GM06990 (cell line): ENCODE measurements at regions not wholly inside any gene's neighbourhood (a gene's known extent, or its start where the extent isn't known, plus 50 kb on each side); places are given as distances from the start of the nearest gene placed in this dataset.

Experiments
- DNase-seq: peaks from one replicate; pipeline ENCODE4 v3.0.0-alpha.2; 2011; ENCODE audit not compliant: insufficient read length; ENCODE audit errors: extremely low read depth
- H3K27me3 ChIP-seq: replicated peaks from 2 replicates; pipeline ENCODE4 v1.6.0; 2011; ENCODE audit warnings: low read length; ENCODE audit not compliant: control insufficient read depth, insufficient read depth
- H3K36me3 ChIP-seq: 2 replicates; pipeline ENCODE4 v1.5.1; 2011; ENCODE audit warnings: low read length; ENCODE audit not compliant: control insufficient read depth, insufficient read depth
- H3K4me3 ChIP-seq: replicated peaks from 2 replicates; pipeline ENCODE4 v1.5.1; 2011; ENCODE audit warnings: low read depth, mild to moderate bottlenecking, control low read depth, low read length
- TF ChIP-seq, protein P1 (sequence below): IDR thresholded peaks from 2 replicates; pipeline ENCODE4 v1.5.1; 2011; ENCODE audit warnings: low read length, control low read depth, mild to moderate bottlenecking, inconsistent platforms; ENCODE audit not compliant: insufficient read depth, poor library complexity, severe bottlenecking

GRCh38 chr21:35351434-35351833 is 302.3 kb upstream of the RUNX1 start:
- no peak overlapping the region for H3K4me3 ChIP-seq
- TF ChIP-seq, protein P1, sequence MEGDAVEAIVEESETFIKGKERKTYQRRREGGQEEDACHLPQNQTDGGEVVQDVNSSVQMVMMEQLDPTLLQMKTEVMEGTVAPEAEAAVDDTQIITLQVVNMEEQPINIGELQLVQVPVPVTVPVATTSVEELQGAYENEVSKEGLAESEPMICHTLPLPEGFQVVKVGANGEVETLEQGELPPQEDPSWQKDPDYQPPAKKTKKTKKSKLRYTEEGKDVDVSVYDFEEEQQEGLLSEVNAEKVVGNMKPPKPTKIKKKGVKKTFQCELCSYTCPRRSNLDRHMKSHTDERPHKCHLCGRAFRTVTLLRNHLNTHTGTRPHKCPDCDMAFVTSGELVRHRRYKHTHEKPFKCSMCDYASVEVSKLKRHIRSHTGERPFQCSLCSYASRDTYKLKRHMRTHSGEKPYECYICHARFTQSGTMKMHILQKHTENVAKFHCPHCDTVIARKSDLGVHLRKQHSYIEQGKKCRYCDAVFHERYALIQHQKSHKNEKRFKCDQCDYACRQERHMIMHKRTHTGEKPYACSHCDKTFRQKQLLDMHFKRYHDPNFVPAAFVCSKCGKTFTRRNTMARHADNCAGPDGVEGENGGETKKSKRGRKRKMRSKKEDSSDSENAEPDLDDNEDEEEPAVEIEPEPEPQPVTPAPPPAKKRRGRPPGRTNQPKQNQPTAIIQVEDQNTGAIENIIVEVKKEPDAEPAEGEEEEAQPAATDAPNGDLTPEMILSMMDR: no peak
- no peaks in the 10 kb centered on the region for H3K36me3 ChIP-seq
- DNase-seq: no peak
- H3K27me3 ChIP-seq: no peaks in the 10 kb centered on the region; the same call in 1 of the 2 replicates

DNA sequence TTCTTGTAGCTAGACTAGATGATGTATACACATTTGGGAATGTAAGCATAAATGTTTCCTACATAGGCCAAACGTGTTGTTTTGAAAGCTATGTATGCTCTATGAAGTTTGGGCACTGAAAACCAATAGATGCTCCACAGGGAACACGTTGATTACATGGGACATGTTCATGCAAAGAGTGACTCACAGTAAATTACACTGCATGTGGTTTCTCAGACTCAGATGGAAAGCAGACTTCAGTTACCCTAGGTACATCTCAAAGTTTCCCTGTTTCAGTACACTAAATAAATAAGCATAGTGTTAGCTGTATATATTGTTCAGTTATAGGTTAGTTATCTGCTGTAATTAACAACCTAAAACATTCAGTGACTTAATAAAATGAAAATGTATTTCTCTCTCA is 301.9 kb upstream of the RUNX1 start:
- TF ChIP-seq, protein P1: no peak
- no peaks in the 10 kb centered on the region; the same call in 1 of the 2 replicates for H3K27me3 ChIP-seq

DNA sequence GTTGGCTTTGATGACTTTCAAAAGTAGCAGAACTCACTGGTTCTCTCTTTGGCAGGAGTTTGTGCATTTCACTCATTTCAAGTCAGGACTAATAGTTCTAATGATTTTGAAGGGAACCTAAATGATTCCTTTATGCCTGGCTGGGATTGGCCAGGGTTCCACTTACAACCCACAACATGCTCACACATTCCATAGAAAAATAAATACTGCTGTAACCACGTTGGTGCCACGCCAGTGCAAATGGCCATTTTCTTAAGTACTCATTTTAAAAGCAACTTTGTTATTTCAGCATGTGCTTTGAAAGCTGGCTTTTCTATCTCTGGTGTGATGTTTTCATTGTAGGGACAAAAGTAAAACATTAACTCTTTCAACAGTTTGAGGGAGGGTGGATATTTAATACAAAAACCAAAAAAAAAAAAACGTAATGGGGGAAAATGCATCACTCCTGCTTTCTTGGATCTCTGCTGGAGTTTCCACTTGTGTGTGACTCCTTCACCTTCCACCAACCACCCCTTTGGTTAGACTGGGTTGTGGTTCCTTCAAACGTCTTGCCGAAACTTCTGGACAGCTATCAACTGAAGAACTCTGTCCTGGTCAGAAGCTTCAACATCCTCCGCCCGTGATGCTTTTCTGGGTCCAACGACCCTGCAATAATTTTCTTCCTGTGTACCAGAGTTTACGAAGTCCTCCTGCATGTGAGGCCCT is 300.4 kb upstream of the RUNX1 start:
- Histone ChIP-seq H3K27me3 (no peaks in the 10 kb centered on the region; the same call in none of the 2 replicates), H3K4me3 (no peak overlapping the region), H3K36me3 (no peaks in the 10 kb centered on the region)
- TF ChIP-seq, protein P1: no peak
- no peak for DNase-seq

More for the DNA sequence above, 301.9 kb upstream of the RUNX1 start:
- H3K36me3 ChIP-seq: no peaks in the 10 kb centered on the region
- H3K4me3 ChIP-seq: no peak overlapping the region
- DNase-seq: no peak

DNA sequence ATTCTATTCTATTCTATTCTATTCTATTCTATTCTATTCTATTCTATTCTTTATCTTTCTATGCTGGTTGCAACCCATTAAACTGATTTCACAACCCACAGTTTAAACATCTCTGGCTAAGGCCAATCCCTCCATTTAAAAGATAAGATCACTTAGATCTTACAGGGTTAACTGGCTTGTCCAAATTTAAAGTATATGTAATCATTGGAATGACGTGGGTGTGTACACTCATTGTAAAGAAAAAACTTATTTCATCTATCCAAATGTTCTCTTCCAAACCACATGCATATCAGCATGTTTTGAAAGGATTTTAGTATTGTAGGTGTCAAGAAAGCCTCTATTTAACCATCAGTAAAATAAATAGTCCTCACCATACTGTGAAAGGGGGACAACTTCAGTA is 299.6 kb upstream of the RUNX1 start:
- DNase-seq: no peak
- TF ChIP-seq, protein P1: no peak
- Histone ChIP-seq H3K4me3 (no peak overlapping the region), H3K27me3 (no peaks in the 10 kb centered on the region; the same call in none of the 2 replicates), H3K36me3 (no peaks in the 10 kb centered on the region)

DNA sequence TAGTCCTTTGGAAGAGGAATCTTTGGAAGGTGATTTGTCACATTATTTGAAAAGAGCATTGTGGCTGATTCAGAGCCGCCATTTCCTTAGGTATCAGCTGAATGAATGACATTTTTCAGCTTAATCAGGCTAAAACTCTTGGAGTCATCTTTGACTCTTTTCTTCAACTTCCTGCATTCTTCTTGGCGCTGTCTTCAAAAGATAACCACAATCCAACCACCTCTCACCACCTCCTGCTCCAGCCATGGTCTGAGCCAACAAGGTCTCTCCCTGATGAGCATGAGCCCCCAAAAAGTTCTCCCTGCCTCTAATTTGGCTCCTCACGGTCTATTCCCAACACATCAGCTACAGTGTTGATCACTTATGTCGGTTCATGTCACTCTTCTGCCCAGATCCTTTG is 297.6 kb upstream of the RUNX1 start:
- H3K36me3 ChIP-seq: no peaks in the 10 kb centered on the region
- no peak for DNase-seq
- TF ChIP-seq, protein P1: no peak
- H3K4me3 ChIP-seq: no peak overlapping the region
- H3K27me3 ChIP-seq: no peaks in the 10 kb centered on the region; the same call in none of the 2 replicates

GRCh38 chr21:35345954-35346353 is 296.9 kb upstream of the RUNX1 start:
- TF ChIP-seq, protein P1: no peak
- Histone ChIP-seq H3K27me3 (no peaks in the 10 kb centered on the region; the same call in none of the 2 replicates), H3K4me3 (no peak overlapping the region), H3K36me3 (no peaks in the 10 kb centered on the region)
- no peak for DNase-seq
